GM19240 (cell line): ENCODE measurements at regions not wholly inside any gene's neighbourhood (a gene's known extent, or its start where the extent isn't known, plus 50 kb on each side); places are given as distances from the start of the nearest gene placed in this dataset.
"Not testable (repeated sequence)": the region's sequence is repeated elsewhere in the genome, so short reads cannot be mapped to it uniquely, and the experiment has no call there.

Experiments used
- DNase-seq: peaks from one replicate; pipeline ENCODE4 v3.0.0; 2011; ENCODE audit warnings: low spot score; ENCODE audit not compliant: insufficient read length

DNA sequence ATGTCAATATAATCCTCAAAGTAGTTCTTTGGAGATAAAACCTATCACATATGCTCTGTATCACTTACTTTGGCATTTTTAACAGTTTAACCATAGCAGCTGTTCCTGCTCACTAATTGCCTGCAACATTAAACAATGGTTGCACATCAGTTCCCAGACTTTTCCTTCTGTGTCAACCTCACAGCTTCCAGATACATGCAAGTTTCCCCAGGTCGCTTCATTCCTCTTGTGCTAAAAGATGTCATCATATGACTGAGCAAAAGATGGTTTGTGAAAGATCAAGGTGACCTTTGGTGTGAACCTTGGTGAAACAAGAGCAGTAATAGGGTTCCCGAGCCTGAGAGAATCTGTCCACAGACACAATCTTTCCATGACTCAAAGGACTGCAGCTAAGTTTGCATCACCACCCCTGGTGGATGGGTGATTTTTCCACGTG is 500.4 kb upstream of the PAPPA start:
- DNase-seq: no peak

DNA sequence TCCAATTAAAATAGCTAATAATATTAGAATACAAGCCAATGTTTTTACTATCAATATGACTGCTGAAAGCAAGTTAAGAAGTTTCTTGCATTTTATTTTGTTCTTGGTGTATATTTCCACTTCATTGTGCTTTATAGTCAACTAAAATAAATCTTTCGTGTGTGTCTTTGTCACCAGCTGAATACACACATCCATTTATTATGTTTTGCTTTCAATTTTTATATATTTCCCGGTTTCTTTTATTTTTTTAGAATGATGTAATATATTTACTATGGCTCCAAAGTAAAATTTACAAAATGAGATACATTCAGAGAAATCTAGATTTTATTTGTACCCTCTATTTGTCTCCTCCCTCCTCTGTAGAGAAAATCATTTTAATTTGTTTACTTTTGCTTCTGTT is 495.9 kb upstream of the PAPPA start:
- DNase-seq: no peak

DNA sequence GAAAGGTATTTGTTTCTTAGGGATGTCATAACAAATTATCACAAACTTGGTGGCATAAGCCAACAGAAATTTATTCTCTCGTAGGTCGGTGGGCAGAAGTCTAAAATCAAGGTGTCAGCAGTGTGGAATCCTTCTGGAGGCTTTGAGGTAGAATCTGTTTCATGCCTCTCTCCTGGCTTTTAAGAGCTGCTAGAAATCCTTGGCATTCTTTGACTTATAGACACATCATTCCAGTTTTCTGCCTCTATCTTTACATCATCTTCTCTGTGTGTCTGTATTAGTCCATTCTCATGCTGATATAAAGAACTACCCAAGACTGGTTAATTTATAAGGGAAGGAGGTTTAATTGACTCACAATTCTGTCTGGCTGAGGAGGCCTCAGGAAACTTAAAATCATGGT is 488.1 kb upstream of the PAPPA start:
- DNase-seq: no peak

DNA sequence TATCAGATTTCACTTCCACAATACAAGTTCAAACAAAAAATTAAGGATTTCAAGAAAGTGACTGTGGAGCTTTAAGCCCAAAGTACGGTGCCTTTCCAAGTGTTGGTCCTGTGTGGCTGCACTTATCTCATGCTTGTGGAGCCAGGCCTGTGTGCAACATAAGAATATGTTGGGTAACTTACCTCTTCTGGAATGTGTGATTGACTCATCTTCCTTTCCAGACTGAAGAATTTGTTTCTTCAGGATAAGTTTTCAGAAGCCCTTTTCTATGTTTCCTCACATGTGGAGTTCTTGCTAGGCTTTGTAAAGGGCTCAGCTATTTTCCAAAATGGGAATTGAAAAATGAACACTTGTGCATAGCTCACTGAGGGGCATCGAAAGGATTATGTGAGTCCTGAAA is 485.1 kb upstream of the PAPPA start:
- DNase-seq: no peak

- no peak for DNase-seq
These were observed 482.2 kb upstream of the PAPPA start for GRCh38 chr9:115671236-115671962.

- no peak for DNase-seq
These were observed 481.7 kb upstream of the PAPPA start for GRCh38 chr9:115671963-115672305.

GRCh38 chr9:115672477-115673316 is 480.9 kb upstream of the PAPPA start:
- DNase-seq: no peak

- no peak for DNase-seq
These were observed 480.0 kb upstream of the PAPPA start for GRCh38 chr9:115673599-115673998.

DNA sequence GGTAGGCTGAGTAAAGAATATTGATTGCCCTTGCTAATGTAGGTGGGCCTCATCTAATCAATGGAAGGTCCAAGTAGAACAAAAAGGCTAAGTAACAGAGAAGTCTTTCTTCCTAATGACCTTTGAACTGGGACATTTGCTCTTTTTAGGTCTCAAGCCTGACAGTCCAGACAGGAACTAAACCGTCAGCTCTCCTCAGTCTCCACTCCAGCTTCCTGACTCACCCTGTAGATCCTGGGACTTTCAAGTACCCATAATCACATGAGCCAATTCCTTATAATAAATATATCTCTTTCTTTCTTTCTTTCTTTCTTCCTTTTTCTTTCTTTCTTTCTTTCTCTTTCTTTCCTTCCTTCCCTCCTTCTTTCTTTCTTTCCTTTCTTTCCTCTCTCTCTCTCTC is 479.5 kb upstream of the PAPPA start:
- no peak for DNase-seq

- DNase-seq: no peak
These were observed 477.8 kb upstream of the PAPPA start for GRCh38 chr9:115675834-115676233.

DNA sequence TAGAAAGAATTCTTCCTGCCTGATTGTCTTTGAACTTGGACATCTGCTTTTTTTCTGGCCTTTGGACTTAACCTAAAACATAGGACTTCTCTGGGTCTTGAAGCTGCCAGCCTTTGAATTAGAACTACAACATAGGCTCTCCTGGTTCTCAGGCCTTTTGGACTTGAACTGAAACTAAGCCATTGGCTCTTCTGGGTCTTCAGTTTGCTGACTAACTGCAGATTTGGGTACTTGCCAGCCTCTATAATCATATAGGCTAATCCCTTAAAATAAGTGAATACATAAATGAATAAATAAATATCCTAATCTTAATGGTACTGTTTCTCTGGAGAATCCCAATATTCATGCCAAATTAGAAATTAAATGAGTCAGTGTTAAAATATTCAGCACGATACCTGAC is 473.4 kb upstream of the PAPPA start:
- no peak for DNase-seq

DNA sequence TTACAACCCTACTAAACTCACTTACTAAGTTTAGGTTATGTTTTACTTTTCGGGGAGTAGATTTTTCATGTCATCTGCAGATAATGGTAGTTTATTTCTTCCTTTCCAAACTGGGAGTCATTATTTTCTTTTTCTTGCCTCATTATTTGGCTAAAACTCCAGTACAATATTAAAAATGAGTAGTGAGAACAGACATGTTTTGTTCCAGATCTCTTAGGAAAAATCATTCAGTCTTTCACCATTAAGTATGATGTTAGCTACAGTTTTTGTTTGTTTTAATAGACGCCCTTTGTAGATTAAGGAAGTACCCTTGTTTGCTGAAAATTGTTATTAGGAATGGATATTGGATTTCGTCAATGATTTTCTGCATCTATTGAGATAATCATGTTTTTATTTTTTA is 472.0 kb upstream of the PAPPA start:
- DNase-seq: no peak

DNA sequence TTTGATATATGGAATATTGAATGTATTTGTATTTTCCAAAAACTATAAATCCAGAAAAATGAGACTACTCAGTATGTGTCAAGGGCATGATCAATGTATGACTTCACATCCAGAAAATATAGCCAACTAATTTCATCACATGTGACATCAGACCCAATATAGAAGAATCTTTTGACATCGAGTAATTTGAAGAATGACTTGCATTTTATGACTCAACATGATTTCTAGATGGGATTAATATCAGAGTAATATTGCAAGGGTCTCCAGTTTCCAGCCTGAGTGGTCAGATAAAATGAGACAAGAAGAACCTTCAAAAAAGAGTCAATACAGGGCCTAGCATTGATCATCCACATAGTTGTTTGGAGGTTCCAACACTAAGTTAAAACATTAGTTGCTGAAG is 467.5 kb upstream of the PAPPA start:
- no peak for DNase-seq

DNA sequence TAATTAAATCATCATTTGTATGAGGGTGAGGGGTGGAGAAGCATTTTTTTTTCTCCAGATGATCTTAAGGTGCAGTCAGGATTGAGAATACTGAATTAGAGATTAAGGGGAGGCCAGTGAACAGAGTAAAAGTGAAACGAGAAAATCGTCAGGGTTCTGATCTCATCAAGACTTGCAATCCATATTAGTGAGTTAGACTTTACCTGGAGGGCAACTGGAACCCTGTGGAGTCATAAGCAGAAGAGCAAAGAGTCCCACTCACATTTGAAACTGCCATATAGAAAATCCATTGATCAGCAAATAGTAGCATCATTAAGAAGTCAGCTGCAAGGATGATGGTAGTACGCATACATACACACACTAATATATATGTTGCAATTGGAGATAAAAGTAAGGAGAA is 466.2 kb upstream of the PAPPA start:
- DNase-seq: no peak

GRCh38 chr9:115689331-115689730 is 464.3 kb upstream of the PAPPA start:
- no peak for DNase-seq

DNA sequence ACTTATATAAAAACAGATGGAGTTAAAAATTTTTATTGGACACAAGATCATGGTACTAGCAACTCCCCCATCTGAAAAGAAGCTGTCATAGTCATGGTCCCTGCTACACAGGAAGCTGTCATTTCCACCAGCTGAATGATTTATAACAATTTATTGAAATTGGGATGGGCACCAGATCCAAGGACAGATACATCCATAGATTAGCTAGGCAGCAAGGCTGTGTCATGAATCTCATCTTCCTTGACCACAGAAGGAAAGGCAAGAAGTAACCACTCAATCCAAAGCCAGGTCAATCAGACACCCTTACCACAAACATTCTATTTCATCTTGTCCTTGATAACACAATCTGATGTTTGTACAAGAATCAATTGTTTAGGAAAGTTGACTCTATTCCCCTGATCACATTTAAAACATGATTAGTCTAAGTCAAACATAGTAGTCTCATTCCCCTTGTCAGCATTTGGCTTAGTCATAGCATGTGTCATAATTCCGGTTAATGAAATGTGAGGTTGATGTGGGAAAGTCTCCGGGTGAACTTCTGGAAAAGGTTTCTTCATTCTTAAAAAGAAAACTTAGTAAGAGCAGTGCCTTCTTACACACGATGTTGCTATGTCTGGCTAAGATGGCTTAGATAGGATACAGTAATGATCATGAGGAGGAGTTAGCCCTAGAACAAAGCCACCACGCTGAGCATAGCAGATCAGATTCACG is 462.6 kb upstream of the PAPPA start:
- DNase-seq: no peak

DNA sequence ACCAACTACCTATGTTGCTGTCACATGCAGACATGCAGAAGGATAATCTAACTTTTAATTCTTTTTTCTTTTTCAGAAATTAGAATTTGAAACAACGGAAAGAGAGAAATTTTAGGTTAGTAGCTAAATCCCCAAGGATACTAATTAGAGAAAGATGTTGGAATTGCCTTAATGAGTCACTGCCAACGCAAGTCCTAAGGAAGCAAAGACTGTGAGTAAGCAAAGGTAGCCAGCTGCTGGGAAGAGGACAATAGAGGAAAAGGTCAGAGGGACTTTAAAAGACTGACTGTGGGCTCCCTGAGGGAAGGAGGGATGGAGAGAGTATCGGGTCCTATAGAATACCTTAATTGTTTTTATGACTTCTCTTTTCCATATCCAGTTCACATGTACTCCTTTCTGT is 461.9 kb upstream of the PAPPA start:
- no peak for DNase-seq

DNA sequence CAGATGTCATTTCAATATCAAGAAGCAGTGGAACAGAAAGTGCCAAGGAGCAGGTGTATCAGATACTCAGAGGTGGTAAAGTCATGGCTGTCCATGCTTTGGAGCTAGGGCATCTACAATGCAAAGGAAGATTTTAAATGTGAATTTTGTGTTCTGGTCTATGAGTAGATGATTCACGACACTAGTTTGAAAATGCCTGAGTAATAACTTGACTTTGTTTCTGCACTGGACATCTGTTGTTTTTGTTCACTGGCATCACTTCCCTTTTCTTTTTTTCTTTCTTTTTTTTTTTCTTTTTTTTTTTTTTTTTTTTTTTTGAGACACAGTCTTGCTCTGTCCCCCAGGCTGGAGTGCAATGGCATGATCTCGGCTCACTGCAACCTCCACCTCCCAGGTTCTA is 460.7 kb upstream of the PAPPA start:
- not testable (repeated sequence) for DNase-seq

DNA sequence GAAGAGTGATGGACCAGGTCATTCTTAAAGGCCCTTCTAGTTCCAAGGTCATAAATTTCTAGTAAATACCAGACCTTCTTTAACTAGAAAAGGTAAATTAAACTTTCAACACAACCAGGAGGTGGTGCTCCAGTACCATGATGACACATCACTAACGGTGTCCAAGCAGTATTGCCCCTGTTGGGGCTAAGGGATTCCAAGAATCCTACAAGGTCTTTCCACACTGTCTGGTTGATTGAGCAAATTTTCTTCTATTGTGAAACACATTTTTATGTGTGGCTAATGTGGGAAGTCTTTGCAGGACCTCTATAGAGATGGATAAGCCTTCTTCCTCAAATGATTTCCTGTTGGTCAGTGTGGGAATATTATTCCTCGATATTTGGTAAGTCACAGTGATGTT is 459.6 kb upstream of the PAPPA start:
- DNase-seq: no peak

DNA sequence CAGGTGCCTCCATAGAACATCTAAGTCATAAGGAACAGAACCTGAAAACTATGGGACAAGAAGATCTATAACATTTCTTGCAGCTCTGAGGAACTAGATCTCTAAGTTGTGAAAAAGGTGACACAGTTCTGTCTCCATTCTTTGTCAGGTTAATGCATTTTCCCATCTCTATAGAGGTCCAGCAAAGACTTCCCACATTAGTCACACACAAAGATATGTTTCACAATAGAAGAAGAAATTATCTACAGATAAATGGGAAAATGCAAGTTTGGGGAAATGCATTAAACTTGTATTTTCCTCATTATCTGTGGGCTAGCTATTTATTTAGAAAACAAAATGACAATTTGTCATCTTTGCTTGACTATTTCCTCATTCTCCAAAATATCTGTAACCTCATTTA is 458.6 kb upstream of the PAPPA start:
- no peak for DNase-seq

- DNase-seq: no peak
These were observed 440.6 kb upstream of the PAPPA start for GRCh38 chr9:115712981-115713380.

GRCh38 chr9:115715666-115716065 is 437.9 kb upstream of the PAPPA start:
- DNase-seq: no peak
